Activated CD4-positive, alpha-beta T cell treated with anti-CD3 and anti-CD28 coated beads, Interleukin-2, amount 50 U/mL, for 24 hours (primary cell): ENCODE measurements at regions not wholly inside any gene's neighbourhood (a gene's known extent, or its start where the extent isn't known, plus 50 kb on each side); places are given as distances from the start of the nearest gene placed in this dataset.

Source experiments
- DNase-seq, 2 donors: peaks; one replicate each; pipeline ENCODE4 v3.0.0-alpha.2; 2020; ENCODE audit warnings: low read depth in 1 of 2, low spot score in 1 of 2

DNA sequence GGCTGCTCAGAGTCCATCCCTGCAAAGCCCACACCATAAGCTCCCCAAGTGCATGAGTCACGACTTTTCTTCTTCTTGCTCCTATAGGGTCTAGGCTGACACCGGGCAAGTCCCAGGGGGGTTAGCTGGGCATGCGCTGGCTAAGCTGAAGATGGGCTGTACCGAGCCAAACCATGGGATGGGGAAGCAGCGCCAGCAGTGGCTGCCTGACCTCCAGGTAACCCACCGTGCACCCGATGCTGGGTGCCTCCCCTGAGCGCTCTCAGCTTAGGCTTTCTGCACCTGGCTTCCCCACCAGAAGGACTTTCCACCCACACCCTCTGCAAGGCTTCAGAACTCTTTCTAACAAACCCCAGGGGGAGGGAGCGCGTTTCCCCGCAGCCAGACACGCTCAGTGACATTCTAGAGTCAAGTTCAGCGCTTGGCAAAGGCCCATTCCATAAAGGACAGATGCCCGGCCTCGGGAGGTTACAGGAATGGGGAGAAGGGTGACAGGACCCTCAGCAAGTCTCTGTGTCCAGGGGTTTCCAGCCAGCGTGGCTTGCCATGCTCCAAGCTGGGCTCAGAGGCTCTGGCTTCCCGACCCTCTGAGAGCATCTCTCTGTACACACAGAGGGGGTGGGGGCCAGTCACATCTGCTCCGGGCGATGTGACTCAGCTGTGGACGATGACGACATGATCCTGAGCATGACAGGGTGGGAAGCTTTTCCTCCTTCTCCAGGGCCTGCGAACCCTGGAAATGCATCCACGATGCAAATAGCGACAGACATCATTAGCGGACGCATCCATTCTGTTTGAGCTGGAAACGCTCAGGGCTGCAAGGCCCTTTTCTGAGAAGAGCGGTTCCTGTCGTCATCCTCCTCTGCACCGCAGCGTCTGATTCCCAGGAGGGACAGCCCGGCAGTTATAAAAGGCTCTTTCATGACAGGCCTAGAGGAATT lies 107.8 kb downstream of the SIK1 start:
- DNase-seq: no peak

DNA sequence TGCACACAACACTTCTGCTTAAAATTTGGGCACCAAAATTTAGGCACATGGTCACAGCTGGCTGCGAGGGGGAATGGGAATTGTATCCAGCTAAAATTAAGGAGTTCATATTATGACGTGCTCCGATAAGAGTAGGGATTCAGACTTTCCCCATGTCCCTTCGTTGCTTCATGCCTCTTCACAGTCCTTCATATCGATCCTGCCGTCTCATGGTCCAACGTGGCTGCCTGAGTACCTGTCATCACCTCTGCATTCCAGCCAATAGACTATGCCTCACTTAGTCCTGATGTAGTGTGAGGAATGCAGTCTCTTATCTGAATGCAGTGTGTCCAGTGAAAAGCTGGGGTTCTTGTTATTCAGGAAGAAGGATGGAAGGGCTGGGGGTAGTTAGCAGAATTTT lies 108.6 kb downstream of the SIK1 start:
- DNase-seq: no peak

DNA sequence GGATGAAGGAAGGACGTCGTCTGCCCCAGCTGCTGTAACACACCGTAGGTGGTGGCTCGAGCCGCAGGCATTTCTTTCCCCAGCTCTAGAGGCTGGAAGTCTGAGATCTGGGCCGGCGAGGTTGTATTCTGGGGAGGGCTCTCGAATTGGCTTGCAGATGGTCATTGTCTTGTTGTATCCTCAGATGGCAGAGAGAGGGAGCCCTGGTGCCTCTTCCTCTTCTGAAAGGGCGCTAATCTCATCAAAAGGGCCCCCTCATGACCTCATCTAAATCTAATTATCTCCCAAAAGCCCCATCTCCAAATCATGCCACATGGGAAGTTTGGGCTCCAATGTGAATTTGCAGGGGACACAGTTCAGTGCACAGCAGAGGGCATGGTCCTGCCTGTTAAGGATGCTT lies 109.0 kb downstream of the SIK1 start:
- DNase-seq: no peak

DNA sequence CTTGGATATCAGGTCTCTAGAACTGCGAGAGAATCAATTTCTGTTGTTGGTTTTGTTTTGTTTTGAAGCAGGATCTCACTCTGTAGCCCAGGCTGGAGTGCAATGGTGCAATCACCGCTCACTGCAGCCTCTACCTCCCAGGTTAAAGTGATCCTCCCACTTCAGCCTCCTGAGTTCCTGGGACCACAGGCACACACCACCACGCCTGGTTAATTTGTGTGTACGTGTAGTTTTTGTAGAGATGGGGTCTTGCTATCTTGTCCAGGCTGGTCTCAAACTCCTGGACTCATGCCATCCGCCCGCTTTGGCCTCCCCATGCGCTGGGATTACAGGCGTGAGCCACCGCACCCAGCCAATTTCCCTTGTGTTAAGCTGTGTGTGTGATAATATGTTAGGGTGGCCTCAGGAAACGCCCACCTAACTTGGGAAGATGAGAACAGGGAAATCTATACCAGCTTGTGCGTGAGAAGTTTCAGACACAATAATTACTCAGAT lies 109.6 kb downstream of the SIK1 start:
- DNase-seq: no peak

DNA sequence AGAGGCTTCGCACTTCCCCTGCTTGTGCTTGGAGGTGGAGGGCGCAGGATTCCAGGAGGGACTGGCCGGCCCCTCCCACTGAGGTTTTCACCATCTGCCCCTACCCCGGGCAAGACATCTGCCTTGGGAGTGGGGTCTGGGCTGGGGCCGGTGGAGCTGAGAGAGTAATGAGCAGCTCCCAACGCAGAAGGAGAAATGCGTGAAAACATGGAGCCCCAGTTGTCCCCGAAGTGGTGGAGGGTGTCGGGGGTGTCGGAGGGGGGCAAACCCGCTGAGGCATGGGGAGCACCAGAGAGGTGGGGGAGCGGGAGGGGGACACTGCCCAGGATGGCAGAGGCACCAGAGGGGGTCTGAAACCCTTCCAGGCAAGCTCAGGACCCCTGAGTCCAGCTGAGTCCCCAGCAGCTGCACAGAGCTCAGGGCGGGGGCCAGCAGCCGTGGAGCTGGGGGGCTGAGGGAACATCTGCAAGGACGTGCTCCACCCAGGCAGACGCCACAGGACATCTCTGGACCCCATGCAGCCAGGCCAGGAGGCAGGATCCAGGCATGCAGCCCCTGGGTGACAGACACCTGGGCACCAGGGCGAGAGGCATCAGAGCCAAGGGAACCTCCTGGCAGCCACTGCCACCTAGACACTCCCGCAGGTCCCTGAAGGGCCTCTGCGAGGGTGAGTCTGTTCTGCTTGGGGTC lies 110.6 kb downstream of the SIK1 start:
- DNase-seq: no peak

DNA sequence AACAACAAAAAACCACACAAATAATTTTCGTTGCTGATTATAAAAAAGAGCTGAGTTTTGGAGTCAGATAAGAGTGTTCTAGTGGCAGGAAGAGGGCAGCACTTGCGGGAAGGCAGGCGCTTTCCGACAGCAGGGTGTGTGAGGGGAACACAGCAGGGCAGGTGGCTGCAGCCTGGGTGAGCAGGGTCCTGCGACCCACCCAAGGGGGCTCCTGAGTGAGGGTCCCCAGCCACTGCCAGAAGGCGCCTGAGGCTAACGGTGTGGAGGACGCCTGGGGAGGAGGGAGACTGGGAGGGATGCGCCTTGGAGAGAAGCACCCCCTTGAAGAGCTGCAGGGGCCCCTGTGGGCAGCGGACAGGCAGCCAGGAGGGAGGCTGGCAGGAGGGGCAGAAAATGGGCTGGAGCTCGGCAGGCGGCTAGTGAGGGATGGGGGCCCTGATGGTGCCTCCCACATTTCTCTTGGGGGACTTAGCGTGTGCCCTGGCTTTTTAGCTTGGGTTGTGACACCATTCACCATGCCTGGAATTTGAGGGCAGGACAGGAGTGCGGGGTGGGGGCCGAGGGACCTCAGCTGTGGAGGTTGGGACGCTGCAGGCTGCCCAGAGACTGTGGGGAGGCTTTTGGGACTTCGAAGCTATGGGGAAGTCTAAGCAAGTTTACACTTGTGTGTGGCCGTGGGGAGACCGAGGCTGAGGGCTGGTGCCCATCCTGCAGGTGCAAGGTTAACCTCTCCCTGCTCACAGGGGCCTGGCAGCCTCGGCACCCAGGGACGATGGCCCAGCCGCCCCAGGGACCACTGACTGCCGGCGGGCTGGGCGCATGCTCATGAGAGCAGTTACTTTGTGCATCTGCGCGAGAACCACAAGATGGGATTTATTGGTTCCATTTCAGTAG lies 111.4 kb downstream of the SIK1 start:
- DNase-seq: no peak

DNA sequence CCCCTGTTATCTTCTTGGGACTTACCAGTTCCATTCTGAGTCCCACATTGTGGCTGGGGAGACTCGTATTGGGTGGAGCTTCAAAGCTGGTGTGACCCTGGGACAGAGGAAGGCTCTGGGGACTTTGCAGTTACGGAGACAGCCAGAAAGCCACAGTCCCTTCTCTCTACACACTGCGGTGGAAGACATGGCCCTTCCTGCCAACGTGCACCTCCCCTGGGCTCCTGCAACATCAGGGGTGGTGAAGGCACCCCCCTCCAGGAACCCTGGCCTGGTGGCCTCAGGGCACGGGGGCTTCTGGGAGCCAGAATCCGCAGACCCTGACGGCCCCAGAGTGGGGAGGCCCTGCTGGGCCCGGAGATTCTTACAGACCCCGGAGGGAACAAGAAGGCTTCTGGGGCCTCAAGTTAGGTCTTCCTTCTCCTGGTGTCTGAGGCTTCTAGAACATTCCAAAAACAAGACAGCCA lies 113.0 kb downstream of the SIK1 start:
- no peak for DNase-seq

DNA sequence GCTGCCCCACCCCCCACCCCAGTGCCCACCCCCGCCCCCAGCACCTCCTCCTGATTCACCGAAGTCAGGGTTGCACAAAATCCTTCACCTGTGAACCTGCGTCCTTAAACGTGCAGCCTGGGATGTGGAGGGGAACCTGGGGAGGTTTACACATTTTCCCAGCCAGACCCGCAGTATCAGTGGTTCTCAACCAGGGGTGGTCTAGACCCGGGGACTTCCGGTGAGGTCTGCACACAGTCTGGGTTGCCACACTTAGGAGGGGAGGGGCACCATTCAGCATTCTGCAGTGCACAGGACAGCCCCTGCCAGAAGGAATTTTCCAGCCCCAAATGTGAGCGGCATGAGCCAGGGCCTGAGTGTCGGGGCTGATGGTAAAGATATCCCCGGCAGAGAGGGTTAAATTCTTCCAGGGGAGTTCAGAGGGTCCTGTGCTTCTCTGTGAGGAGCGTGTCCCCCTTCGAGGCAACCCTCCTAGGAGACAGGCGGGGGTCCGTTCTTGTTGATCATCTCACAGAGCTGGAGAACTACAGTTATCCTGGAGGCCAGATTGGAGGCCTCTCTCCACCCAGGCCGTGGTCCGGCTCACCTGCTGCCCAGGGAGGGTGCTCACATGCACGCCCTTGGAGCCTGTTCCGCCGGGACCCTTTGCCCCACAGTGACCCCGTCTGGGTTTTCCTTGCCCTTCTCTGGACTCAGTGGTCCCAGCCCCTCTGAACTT lies 113.6 kb downstream of the SIK1 start:
- no peak for DNase-seq

DNA sequence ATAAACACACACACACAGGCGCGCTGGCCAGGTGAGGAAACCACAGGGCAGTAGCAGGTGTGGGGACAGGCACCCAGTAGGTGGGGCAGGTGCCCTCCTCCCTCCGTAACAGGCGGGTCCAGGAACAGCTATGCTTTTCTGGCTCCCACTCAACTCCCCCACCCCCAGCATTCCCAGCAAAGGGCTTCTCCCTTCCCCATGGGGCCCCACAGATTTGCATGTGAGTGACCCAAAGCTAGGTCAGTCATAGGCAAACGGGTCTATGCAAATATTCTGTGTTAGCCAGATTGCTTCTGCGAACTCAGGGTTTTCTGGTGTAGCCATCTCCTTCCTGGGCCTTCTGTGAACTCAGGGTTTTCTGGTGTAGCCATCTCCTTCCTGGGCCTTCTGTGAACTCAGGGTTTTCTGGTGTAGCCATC lies 114.2 kb downstream of the SIK1 start:
- no peak for DNase-seq

DNA sequence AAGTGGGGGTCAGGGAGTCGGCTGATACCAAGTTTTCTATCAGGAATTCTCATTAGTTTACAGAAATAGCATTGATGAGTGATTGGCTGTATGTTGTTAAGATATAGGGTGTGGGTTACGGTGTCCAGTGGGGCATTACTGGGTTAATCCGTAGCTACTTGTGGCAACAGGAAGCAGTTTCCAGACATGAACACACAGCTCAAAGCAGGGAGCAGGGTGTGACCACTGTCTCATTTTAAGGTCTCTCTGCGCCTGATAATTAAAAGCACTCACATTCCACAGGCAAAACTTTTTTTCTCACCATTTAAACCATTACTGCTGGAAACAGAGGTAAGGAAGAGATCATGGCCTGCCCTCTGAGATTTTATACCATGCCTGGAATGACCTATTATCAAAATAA lies 114.9 kb downstream of the SIK1 start:
- DNase-seq: no peak

DNA sequence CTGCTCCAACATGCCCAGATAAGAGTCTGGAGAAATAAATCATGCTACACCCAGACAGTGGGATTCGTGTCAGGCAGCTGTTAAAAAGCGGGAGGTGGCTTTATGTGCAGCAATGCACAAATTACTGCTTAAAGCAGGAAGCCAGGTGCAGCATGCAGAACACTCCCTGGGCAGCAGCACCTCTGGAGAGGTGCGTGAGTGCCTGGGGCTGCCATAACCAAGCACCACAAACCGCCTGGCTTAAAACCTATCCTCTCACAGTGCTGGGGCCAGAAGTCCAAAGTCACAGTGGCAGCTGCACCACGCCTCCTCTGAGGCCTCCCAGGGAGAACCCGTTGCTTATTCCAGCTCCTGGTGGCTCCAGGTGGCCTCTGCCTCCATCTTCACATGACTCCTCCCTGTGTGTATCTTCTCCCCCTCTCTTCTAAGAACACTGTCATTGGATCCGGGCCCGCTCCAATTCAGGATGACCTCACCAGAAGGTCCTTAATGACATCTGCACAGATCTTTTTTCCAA lies 115.6 kb downstream of the SIK1 start:
- DNase-seq: no peak

DNA sequence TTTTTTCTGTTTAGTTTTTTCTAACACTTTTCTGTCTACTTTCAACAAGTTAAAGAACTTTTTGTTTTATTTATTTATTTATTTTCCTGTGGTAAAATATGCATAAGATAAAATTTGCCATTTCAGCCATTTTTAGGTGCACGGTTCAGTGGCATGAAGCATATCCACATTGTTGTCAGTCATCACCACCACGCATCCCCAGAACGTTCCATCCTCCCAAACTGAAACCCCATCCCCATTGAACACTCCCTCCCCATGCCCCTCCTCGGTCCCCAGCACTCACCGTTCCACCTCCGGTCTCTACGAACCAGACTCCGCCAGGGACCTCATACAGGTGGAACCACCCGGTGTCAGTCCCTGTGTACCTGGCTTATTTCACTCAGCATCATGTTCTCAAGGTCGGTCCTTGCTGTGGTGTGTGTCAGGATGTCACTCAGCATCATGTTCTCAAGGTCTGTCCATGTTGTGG lies 118.1 kb downstream of the SIK1 start:
- no peak for DNase-seq

DNA sequence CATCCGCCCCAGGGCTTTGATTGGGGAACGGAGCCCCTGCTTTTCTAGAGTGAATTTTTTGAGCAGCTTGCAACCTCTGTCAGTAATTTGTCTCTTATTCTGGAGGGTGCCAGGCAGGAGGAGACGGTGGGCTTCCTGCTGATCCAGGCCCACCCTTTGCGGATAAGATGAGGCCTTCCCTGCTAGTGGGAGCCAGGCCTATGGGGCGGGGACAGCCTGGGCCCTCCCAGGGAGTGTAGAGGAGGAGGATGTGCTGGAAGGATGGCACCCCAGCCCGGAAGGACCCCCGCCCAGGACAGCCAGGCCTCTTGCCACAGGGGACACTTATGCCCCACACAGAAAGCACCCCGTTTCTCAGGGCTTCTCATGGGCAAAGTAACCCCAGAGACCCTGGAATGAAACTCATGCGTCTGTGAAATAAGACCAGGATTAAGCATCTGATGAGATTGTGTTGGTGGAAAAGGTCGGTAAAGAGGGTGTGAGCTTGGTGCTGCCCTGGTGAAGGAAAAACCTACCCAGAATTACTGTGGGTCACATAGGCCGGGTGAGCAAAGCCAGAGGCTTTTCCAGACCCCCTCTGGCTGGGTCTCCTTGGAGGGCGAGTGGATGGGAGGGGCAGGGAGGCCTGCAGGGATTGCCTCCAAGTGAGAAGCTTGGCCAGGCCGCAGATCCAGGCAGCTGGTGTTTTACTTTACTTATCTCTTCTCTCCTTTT lies 118.7 kb downstream of the SIK1 start:
- no peak for DNase-seq

DNA sequence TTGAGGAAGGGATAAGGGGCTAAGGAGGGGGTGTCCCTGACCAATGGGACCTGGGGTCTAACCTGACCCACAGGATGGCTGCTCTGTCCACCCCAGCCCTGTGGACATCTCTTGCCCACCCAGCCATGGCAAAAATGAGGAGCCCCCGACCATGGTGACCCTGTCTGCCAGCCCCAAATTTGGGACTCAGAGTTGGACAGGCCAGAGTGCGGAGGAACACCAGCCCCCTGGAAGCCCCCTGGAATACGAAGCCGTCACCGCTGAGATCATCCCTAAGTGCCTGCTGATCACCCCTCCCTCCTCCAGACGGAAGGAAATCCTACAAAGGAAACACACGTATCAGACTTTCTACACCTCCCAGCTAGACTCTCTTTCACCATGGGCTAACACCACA lies 119.3 kb downstream of the SIK1 start:
- DNase-seq: no peak

DNA sequence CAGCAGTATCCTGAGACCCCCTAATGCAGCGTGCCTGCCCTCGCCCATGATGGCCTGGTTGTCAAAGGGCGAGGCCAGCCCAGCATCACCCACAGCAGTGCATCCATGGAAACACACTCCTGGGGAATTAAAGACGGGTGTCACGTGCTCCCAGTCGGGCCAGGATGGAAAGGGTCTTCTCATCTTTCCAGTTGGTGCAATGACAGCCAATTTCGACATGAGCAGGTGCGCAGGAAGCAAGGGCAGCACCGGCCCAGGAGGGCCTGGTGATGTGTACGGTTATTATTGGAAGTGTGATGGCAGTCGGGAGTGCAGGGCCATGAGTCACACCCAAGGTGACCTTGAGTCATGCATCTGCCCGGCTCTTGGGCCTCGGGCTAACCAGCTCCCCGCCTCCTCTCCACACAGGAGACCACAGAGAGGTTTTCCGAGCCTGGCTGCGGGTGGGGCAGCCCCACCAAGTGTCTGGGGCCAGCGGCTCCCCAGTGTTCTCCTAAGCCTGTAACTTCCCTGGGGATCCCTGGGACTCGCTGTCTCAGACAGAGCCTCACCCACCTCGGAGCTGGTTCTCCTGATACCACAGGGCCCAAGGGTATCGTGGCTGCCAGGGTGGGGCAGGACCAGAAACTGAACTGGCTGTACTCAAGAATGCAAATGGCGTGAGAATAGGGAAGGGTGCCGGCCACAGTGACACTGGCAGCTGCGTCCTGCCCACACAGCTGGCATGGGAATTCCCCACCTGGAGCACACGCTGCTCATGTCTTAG lies 119.8 kb downstream of the SIK1 start:
- no peak for DNase-seq

DNA sequence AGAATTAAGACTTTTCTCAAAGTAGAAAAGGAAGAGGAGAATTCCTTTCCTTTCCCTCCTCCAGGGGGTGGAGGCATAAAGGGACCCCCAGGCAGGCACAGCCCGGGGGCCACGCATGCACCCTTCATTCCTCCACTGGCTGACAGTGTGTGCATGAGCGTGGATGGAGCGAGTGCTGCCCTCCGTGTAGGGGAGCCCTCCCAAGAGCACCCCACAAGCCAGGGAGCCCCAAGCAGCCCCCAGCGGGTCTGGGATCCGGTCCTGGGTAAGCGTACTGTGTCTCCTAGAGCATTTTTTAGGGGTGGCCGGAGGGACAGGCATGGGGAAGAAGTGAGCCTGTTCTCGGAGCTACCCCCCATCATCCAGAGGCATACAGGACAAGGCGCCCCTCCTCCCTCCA lies 120.5 kb downstream of the SIK1 start:
- no peak for DNase-seq

DNA sequence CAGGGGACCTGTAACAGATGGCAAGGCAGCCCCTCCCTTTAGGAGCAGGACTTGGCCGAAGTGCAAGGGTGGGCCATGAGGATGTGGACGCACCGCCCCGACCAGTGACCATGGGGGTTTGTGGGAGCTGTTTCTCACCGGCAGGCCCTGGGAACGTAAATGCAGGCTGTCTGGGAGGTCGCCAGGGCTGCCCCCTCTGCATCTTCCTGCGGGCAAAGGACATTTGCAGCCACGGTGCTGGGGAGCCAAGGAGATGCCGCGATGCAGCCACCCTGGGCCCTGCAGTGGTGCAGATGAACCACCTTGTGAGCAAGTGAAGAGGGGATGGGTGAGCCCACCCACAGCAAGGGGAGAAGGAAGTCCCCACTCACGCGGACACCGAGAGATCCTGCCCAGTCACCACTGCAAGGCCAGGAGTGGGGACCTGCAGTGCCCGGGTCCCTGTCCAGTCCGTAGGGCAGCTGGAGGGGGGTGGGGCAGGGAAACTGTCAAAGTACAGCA lies 121.1 kb downstream of the SIK1 start:
- DNase-seq: no peak

DNA sequence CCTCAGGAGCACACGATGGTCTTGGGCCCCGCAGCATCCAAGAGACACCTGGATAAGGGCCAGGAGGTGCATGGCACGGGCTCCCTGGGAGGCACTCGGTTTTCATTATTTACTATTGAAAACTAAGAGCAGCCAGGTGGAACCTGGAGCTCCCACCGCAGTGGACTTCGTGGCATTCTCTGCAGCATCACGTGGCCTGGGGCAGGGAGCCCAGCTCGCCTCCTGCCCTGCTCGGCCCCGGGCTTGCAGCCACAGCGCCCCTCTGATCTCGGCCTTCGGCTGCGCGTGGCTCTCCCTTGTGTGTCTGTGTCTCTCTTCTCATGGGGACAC lies 121.6 kb downstream of the SIK1 start:
- no peak for DNase-seq
